ENCODE measurements at regions not wholly inside any gene's neighbourhood (a gene's known extent, or its start where the extent isn't known, plus 50 kb on each side); places are given as distances from the start of the nearest gene placed in this dataset.

DNA sequence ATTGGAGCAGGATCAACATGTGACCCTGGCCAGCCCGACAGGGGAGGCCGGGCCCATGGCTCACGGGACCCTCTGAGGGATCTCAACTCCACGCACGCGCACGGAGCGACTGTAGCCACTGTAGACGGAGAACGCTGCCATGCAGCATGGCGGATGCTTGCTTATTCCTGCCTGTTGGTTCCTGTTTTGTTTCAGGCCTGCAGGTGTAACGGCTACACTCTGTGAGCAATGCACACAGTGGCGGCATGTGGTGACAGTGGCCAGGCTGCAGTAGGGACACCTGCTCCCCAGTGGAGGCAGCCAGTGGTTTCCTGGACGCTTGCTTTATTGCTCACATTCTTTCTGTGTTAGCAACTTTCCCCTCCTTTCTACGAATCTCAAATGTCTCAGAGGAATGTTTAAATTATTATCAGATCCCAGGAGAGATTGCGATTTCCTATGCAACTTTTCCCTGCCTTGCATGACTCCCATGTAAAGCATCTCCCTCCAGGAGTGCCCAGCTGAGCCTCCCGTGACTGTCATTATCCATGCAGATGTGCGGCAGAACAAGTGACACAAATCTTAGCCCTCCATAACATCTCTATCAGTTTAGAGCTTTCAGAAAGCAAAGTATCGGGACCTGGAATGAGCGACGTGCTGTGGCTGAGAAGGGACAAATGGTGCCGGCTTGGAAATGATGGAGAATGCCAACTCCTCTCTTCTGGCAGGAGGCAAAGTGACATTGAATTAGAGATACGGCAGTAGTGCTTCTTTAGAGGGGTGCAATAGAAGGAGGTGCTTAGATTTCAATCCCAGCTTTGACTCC lies 209.7 kb downstream of the ASB1 start:
- peak; percentile 69 for DNase-seq (ENCODE audit: low spot score)

DNA sequence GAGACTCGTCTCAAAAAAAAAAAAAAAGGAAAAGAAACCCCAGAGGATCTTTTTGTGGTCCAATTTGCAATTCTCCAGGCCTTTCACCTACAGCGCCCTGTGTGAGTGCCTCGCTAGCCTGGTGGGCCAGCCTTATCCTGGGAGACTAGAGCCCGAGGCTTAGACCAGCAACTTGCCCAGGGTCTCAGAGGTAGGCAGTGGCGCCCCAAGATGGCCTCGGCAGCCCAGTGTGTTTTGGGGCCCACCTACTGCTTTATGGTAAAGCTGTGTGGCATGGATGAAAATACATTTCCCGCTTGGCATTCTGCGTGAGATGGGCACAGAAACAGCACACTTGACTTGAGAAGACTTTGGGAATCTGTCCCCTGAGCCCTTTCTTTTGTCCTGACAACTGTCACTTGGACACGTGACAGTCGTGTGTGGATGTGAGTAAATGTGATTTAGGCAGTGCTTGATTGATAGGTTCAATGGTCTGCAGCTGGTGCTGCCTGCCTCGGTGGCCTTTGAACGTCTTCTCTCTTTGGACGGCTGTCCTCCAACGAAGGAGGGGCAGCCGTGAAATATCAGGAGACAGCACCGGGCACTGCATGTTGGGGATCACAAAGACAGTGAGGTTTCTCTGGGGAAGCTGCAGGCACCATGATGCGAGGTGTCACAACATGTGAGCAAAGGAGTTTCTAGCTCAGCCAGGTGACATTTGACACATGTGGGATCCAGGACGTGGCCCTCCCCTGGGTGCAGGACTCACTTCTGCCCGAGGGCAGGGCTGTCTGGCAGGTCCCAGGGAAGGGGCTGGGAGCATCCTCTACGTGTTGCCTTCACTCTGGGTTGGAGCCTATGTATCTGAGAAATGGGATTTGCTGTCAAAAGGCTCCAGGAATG lies 209.5 kb upstream of the TWIST2 start:
- no peak for DNase-seq (ENCODE audit: low spot score)

- no peak for DNase-seq (ENCODE audit: low spot score)
These were observed 208.8 kb upstream of the TWIST2 start for GRCh38 chr2:238638982-238639628.

DNA sequence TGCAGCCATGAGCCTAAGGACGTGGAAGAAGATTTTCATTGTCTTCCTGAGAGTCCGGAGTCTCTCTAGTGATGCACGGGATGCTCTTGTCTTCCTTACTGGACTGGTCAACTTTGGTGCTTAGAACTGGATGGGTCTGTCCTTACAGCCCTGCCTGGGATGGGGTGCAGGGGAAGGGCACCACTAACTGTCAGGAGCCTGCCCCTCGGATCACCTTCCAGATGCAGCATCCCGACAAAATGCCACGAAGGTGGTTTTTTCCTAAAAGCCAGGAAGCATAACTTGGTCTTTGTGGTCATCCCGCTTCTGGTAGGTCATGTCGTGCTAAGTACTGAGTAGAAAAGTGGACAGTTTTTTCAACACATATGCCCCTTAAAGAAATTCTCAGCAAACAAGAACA lies 207.4 kb upstream of the TWIST2 start:
- DNase-seq (ENCODE audit: low spot score), result no peak

- no peak for DNase-seq (ENCODE audit: low spot score)
These were observed 204.9 kb upstream of the TWIST2 start for GRCh38 chr2:238642973-238643372.

- DNase-seq (ENCODE audit: low spot score), result no peak
These were observed 204.4 kb upstream of the TWIST2 start for GRCh38 chr2:238643400-238643907.

DNA sequence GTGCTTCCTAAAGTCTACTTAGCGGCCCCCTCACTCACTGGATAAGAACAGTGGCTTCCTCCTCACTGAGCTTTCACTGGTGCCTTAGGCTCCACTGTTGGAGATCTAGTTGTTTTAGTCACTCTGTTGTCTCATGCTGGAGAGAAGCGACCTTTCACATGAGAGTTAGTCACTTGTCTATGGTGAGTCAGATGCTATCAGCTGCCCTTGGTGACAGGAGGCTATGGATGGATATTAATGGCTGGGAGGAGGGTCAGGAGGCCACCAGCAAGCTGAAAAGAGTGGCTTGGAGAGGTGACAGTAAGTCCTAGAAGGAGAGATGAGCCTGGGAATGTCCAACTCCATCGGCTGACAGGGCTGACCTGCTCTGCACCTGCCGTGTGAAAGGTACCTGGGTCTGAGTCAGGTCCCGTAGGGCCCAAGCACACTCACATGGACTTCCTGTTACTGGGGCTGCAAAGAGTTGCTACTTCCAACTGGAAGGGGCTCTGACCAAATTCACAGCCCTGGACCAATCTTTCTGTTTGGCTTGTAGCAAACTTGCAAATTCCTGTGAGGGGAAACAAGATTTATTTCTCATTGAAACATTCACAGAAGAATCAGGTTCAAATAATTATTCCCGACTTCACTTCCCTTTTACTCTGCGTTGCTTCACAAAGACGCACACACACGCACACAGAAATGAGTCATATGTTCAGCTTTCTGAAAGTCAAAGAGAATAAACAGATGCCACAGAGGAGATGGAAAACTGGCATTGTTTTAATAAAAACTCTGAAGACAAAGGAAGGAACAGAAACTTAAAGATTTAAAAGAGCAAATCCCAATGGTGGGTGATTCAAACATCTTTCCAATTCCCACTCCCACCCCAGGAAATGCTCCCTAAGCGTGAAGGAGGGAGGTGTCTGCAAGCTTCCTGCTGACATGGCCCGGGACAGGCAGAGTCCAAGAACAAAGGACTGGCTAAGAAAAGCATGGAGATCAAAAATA lies 203.5 kb upstream of the TWIST2 start:
- peak; percentile 87 for DNase-seq (ENCODE audit: low spot score)

DNA sequence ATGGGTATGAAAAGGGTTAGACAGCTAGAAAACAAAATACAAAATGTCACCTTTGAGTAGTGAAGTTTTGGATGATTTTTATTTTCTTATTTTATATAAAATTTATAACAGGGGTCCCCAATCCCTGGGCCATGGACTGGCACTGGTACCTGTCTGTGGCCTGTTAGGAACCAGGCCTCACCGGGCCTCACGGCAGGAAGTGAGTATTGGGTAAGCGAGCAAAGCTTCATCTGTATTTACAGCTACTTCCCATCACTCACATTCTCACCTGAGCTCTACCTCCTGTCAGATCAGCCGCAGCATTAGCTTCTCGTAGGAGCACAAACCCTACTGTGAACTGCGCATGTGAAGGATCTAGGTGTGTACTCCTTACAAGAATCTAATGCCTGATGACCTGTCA lies 202.8 kb upstream of the TWIST2 start:
- DNase-seq (ENCODE audit: low spot score), result no peak

GRCh38 chr2:238645716-238646115 lies 202.2 kb upstream of the TWIST2 start:
- DNase-seq (ENCODE audit: low spot score), result no peak

DNA sequence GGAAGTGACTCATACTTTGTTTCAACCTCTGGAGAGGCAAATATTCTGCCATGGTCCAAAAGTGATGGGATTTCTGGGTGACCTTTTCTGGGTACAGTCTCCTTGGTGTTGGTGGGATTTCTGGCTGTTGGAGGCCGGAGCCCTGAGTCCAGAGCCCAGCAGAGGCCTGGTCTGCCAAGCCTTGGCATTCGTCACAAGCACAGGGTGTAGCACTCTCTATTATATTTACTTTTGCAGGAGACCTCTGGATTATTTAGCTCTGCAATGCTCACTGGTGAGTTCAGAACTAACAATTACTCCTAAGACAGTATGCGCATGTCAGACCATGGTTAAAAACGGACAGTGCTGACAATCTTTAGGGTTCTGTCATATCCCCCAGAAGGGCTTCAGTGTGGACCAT lies 201.6 kb upstream of the TWIST2 start:
- no peak for DNase-seq (ENCODE audit: low spot score)

- DNase-seq (ENCODE audit: low spot score), result no peak
These were observed 201.1 kb upstream of the TWIST2 start for GRCh38 chr2:238646803-238647202.

DNA sequence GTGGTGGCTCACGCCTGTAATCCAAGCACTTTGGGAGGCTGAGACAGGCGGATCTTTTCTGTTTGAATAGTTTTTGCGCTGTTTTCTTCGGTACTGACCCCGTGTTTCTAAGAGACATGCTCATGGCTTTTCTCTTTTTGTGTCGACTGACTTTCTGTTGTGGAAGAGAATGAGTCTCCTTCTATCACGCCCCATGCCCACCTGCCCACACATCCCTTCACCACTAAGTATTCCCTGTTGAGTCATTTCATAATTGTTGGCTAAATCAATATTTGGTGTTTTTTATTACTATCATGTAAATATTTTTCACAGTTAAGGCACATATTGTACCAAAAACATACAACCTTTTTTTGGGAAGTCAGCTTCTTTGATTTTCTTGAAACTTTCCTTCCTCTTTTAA lies 198.8 kb upstream of the TWIST2 start:
- no peak for DNase-seq (ENCODE audit: low spot score)

- no peak for DNase-seq (ENCODE audit: low spot score)
These were observed 197.9 kb upstream of the TWIST2 start for GRCh38 chr2:238649936-238650518.

- no peak for DNase-seq (ENCODE audit: low spot score)
These were observed 197.3 kb upstream of the TWIST2 start for GRCh38 chr2:238650536-238650935.

- no peak for DNase-seq (ENCODE audit: low spot score)
These were observed 196.4 kb upstream of the TWIST2 start for GRCh38 chr2:238651306-238652052.

DNA sequence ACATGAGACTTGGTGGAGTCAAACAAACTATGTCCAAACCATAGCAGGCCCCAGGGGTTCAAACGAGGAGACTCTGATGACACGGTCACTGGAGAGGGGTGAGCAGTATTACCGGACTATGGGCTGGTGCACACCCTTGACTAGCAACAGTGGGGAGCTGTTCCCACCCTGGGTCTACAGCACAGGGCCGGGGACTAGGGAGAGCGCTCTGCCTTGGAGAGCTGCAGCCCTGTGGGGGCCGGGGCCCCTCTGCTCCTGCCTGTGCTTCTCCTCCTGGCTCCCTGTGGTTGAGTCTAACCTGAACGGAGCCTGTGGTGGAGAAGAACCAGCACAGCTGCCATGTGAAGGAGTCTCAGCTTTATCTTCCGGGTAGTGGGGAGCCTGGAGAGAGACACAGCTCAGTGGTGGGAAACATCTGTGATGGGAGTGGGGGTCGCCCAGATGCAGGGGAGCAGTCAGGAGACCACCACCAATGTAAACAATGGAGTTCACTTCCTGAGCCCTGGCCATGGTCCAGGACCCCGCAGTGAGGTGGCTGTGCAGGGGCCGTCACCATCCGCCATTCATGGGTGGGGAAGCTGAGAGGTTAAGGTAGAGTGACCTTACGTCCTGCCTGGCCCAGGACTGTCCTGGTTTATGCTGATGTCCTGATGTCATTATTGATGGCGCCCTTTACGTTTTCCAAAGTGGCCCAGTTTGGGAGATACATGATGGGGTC lies 195.7 kb upstream of the TWIST2 start:
- DNase-seq (ENCODE audit: low spot score), result no peak

- no peak for DNase-seq (ENCODE audit: low spot score)
These were observed 195.1 kb upstream of the TWIST2 start for GRCh38 chr2:238652771-238653157.

DNA sequence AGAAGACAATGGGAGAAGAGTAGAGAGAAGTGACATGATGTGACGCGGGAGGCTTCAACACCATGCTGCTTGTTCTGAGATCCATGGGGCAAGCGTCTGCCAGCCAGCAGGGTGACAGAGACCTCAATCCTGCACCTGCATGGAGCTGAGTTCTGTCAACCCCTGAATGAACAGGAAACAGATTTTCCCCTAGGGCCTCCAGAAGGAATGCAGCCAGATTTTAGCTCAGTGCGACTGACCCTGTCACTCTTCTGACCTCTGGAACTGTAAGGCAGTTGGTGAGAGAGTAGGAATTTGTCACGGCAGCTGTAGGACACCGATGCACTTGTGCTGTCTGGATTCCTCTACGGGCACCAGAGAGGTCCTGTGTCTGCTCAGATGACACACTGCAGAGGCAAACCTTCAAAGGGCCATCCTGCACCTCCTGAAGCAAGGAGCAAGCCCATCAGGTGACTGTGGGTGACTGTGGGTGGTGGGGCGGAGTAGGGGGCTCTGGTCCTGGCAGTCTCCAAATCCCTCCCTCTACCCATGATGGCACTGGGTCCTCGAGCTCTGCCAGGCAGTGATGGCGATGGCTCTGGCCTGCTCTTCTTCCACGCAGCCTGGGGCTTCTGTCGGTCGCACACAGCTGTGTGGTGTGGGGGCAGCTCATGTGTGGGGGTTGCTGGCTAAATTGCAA lies 194.3 kb upstream of the TWIST2 start:
- DNase-seq (ENCODE audit: low spot score), result no peak
